Endothelial cell of umbilical vein (primary cell): ENCODE measurements at regions not wholly inside any gene's neighbourhood (a gene's known extent, or its start where the extent isn't known, plus 50 kb on each side); places are given as distances from the start of the nearest gene placed in this dataset.

Source experiments
- BruUV-seq: library from RNA; stranded (reverse); fragments of 400-500 nt; replicated peaks from 2 replicates; lab custom pipeline; 2021; lab: Mats Ljungman, UMichigan
- CTCF ChIA-PET: fragments of 300-600, 350-600 bp; sonication (Branson Sonifier 250); formaldehyde crosslinking; loops from one replicate; lab custom pipeline; 2021; ENCODE audit warnings: antibody characterized with exemption, inconsistent platforms; lab: Charles Lee
- POLR2A ChIA-PET: fragments of 300-600, 350-600 bp; sonication (Branson Sonifier 250); formaldehyde crosslinking; loops from one replicate; lab custom pipeline; 2021; ENCODE audit warnings: antibody characterized with exemption, inconsistent platforms; lab: Charles Lee
- DNase-seq: peaks from one replicate; pipeline ENCODE4 v3.0.0-alpha.2; 2011; ENCODE audit warnings: low read depth, low spot score
- FAIRE-seq: peaks from 2 replicates; lab custom pipeline; 2011; peaks lifted over from hg19 to GRCh38; lab: Jason Lieb, UNC
- H2AFZ ChIP-seq: 2 replicates; pipeline ENCODE4 v1.6.0; 2012; ENCODE audit warnings: low read depth, low read length, control low read depth, inconsistent platforms
- H3K27ac ChIP-seq: 2 replicates; pipeline ENCODE4 v1.5.1; 2011; ENCODE audit warnings: low read depth, mild to moderate bottlenecking, control low read depth, low read length, moderate library complexity; ENCODE audit not compliant: insufficient read depth
- H3K27me3 ChIP-seq, 2 experiments: 2 replicates each; pipeline versions ENCODE4 v1.6.0 to v1.6.1; 2011; ENCODE audit warnings: low read length in 2 of 2, mixed read lengths in 1 of 2; ENCODE audit not compliant: control insufficient read depth in 2 of 2, insufficient read depth in 2 of 2
- H3K36me3 ChIP-seq, 2 experiments: 2 replicates in 1 of 2; 3 replicates in 1 of 2; pipeline ENCODE4 v1.5.1; 2011; ENCODE audit warnings: low read length in 2 of 2, mild to moderate bottlenecking in 1 of 2, moderate library complexity in 1 of 2; ENCODE audit not compliant: control insufficient read depth in 2 of 2, insufficient read depth in 2 of 2; ENCODE audit errors: extremely low read depth in 1 of 2
- H3K4me1 ChIP-seq: 3 replicates; pipeline ENCODE4 v1.5.1; 2011; ENCODE audit warnings: mild to moderate bottlenecking, low read length; ENCODE audit not compliant: control insufficient read depth, insufficient read depth; ENCODE audit errors: extremely low read depth
- H3K4me2 ChIP-seq: 2 replicates; pipeline ENCODE4 v1.6.1; 2011; ENCODE audit warnings: low read length, control low read depth, mixed read lengths; ENCODE audit not compliant: insufficient read depth
- H3K4me3 ChIP-seq, 3 experiments: fragments of 200-600 bp in 1 of 3; sonication (generic), shearing (Covaris generic) in 1 of 3; replicated peaks in 1 of 3; 2 replicates each; pipeline ENCODE4 v1.5.1; 2011 to 2016; ENCODE audit warnings: control low read depth in 3 of 3, low read length in 3 of 3, mild to moderate bottlenecking in 2 of 3, inconsistent platforms in 1 of 3, low read depth in 1 of 3, moderate library complexity in 1 of 3; ENCODE audit not compliant: insufficient read depth in 1 of 3
- H3K79me2 ChIP-seq: 2 replicates; pipeline ENCODE4 v1.6.0; 2012; ENCODE audit warnings: low read length, inconsistent platforms; ENCODE audit not compliant: control insufficient read depth, insufficient read depth
- H3K9ac ChIP-seq: replicated peaks from 2 replicates; pipeline ENCODE3; 2011; ENCODE audit warnings: low read length, control low read depth; ENCODE audit not compliant: insufficient read depth; ENCODE audit errors: extremely low read depth
- H3K9me1 ChIP-seq: replicated peaks from 3 replicates; pipeline ENCODE4 v1.6.0; 2011; ENCODE audit warnings: mild to moderate bottlenecking, low read length; ENCODE audit not compliant: control insufficient read depth, insufficient read depth; ENCODE audit errors: extremely low read depth
- H3K9me3 ChIP-seq: replicated peaks from 2 replicates; pipeline ENCODE4 v1.5.1; 2012; ENCODE audit warnings: low read length, inconsistent platforms; ENCODE audit not compliant: control insufficient read depth, insufficient read depth
- H4K20me1 ChIP-seq: replicated peaks from 2 replicates; pipeline ENCODE3; 2011; ENCODE audit warnings: mild to moderate bottlenecking, low read length; ENCODE audit not compliant: control insufficient read depth, insufficient read depth; ENCODE audit errors: extremely low read depth
- CTCF ChIP-seq, 2 donors: IDR thresholded peaks; 1 replicate in 1 of 2; 2 replicates in 1 of 2; pipeline ENCODE4 v1.5.1; 2011; ENCODE audit warnings: low read length in 2 of 2, mild to moderate bottlenecking in 2 of 2, moderate library complexity in 2 of 2, control low read depth in 1 of 2, inconsistent platforms in 1 of 2, low read depth in 1 of 2; ENCODE audit not compliant: insufficient read depth in 1 of 2; ENCODE audit errors: extremely low read depth in 1 of 2
- EZH2 ChIP-seq: IDR thresholded peaks from 2 replicates; pipeline ENCODE4 v1.6.1; 2012; ENCODE audit warnings: borderline replicate concordance, low read depth, mild to moderate bottlenecking, moderate library complexity, low read length, inconsistent platforms; ENCODE audit not compliant: severe bottlenecking
- FOS ChIP-seq: IDR thresholded peaks from 2 replicates; pipeline ENCODE4 v1.6.1; 2011; ENCODE audit warnings: mild to moderate bottlenecking, low read length, moderate library complexity, borderline replicate concordance; ENCODE audit not compliant: insufficient read depth
- GATA2 ChIP-seq: IDR thresholded peaks from 2 replicates; pipeline ENCODE4 v1.7.0; 2011; ENCODE audit warnings: low read depth, mild to moderate bottlenecking, moderate library complexity, mixed read lengths, low read length; ENCODE audit not compliant: insufficient read length, insufficient read depth
- JUN ChIP-seq: IDR thresholded peaks from 2 replicates; pipeline ENCODE4 v1.6.1; 2011; ENCODE audit warnings: borderline replicate concordance, low read depth; ENCODE audit not compliant: insufficient read length, insufficient read depth
- MYC ChIP-seq: IDR thresholded peaks from one replicate; pipeline ENCODE4 v1.6.1; 2011; ENCODE audit warnings: mild to moderate bottlenecking, low read depth, low read length
- POLR2A ChIP-seq: IDR thresholded peaks from 2 replicates; pipeline ENCODE4 v1.6.1; 2012; ENCODE audit warnings: low read depth, mild to moderate bottlenecking, control low read depth, low read length
- POLR2AphosphoS5 ChIP-seq: IDR thresholded peaks from 2 replicates; pipeline ENCODE4 v1.6.1; 2012; ENCODE audit warnings: low read depth, mild to moderate bottlenecking, control low read depth, low read length, moderate library complexity; ENCODE audit not compliant: insufficient read depth
- dilution Hi-C: fragments of 300-500 bp; cut with MboI; formaldehyde crosslinking; loops from one replicate; pipeline ENCODE4 v1.15.0; 2019; ENCODE audit warnings: low sequenced_read_pairs; ENCODE audit not compliant: extremely low pct_ligation_motif_present
- intact Hi-C: fragments of 100-400 bp; cut with micrococcal nuclease; formaldehyde crosslinking; loops from one replicate; pipeline ENCODE4 v1.10.0; 2022
- TF ChIP-seq, protein P1 (sequence below): IDR thresholded peaks from 2 replicates; pipeline ENCODE4 v1.6.1; 2011; ENCODE audit not compliant: insufficient read depth, insufficient read length

DNA sequence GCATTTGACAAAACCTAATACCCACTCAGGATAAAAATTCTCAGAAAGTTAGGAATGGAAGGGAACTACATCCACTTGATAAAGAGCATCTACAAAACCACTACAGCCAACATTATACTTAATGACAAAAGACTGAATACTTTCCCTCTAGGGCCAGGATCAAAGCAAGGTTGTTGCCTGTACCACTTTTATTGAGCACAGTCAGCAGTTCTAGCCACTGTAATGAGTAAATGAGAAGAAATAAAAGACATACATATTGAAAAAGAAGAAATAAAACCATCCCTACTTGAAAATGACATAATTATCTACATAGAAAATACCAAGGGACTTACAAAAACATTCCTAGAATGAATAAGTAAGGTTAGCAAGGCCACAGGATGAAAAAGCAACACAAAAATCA, 194.8 kb upstream of the ZNF507 start:
- POLR2A ChIA-PET: no interaction called here
- H4K20me1 ChIP-seq: no peaks in the 10 kb centered on the region
- DNase-seq (no peak), FAIRE-seq (no peak)
- H3K79me2 ChIP-seq: no peaks in the 10 kb centered on the region
- no peaks in the 10 kb centered on the region for H3K36me3 ChIP-seq
- CTCF ChIA-PET: no interaction called here
- no peaks in the 10 kb centered on the region for H3K27me3 ChIP-seq
- no peaks in the 10 kb centered on the region for H3K9me1 ChIP-seq
- H3K27ac ChIP-seq: no peak overlapping the region
- intact Hi-C loops: no loop called here
- BruUV-seq: no TSS peak
- no peak overlapping the region for H3K4me2 ChIP-seq
- H3K9ac ChIP-seq: no peak overlapping the region
- TF ChIP-seq MYC (no peak), EZH2 (no peak), CTCF (IDR thresholded peaks at IDR 0.05; ENCODE audit: extremely low read depth in 1 of 2, insufficient read depth in 1 of 2, low read depth in 1 of 2, low read length in 2 of 2) (no peak), POLR2AphosphoS5 (no peak), GATA2 (no peak), JUN (no peak), POLR2A (no peak), FOS (no peak)
- TF ChIP-seq, protein P1, sequence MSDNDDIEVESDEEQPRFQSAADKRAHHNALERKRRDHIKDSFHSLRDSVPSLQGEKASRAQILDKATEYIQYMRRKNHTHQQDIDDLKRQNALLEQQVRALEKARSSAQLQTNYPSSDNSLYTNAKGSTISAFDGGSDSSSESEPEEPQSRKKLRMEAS: no peak
- H2AFZ ChIP-seq: no peak overlapping the region
- H3K4me1 ChIP-seq: no peaks in the 10 kb centered on the region
- dilution Hi-C loops: no loop called here
- no peak overlapping the region for H3K4me3 ChIP-seq
- peaks cover under 1% of the 10 kb centered on the region for H3K9me3 ChIP-seq
